H1 (cell line): ENCODE measurements at regions not wholly inside any gene's neighbourhood (a gene's known extent, or its start where the extent isn't known, plus 50 kb on each side); places are given as distances from the start of the nearest gene placed in this dataset.

Experiments
- CTCF ChIA-PET: fragments of 300-600 bp; sonication (Branson Sonifier 250); formaldehyde crosslinking; loops from one replicate; lab custom pipeline; 2021; ENCODE audit not compliant: partially characterized antibody; lab: Charles Lee
- POLR2A ChIA-PET: fragments of 300-600 bp; sonication (Branson Sonifier 250); formaldehyde crosslinking; loops from one replicate; lab custom pipeline; 2021; ENCODE audit warnings: inconsistent platforms; ENCODE audit not compliant: partially characterized antibody; lab: Charles Lee
- DNase-seq, 2 experiments: peaks; one replicate each; pipeline versions ENCODE4 v3.0.0 to v3.0.0-alpha.2; 2010 to 2022; ENCODE audit warnings: low spot score in 2 of 2, low read depth in 1 of 2, mixed read lengths in 1 of 2
- FAIRE-seq: peaks from 2 replicates; lab custom pipeline; 2011; peaks lifted over from hg19 to GRCh38; lab: Jason Lieb, UNC
- H2AFZ ChIP-seq: 2 replicates; pipeline ENCODE4 v1.8.1; 2012; ENCODE audit warnings: low read length, inconsistent platforms
- H2AK5ac ChIP-seq: 2 replicates; pipeline ENCODE4 v1.6.1; 2013; ENCODE audit warnings: low read depth, low read length
- H2BK120ac ChIP-seq: replicated peaks from 2 replicates; pipeline ENCODE3; 2013; ENCODE audit warnings: low read depth, low read length, inconsistent platforms
- H2BK12ac ChIP-seq: 2 replicates; pipeline ENCODE4 v1.6.1; 2013; ENCODE audit warnings: low read depth, low read length
- H2BK15ac ChIP-seq: 2 replicates; pipeline ENCODE4 v1.6.1; 2013; ENCODE audit warnings: low read length
- H2BK20ac ChIP-seq: 2 replicates; pipeline ENCODE4 v1.6.1; 2013; ENCODE audit warnings: low read length
- H2BK5ac ChIP-seq: 2 replicates; pipeline ENCODE4 v1.6.1; 2013; ENCODE audit warnings: low read depth, low read length
- H3K14ac ChIP-seq: 2 replicates; pipeline ENCODE4 v1.6.1; 2013; ENCODE audit warnings: inconsistent platforms; ENCODE audit not compliant: insufficient read length
- H3K18ac ChIP-seq: 2 replicates; pipeline ENCODE4 v1.6.1; 2013; ENCODE audit warnings: low read length; ENCODE audit errors: extremely low read depth
- H3K23ac ChIP-seq: 2 replicates; pipeline ENCODE4 v1.6.1; 2013; ENCODE audit warnings: inconsistent platforms; ENCODE audit not compliant: insufficient read length
- H3K23me2 ChIP-seq: 2 replicates; pipeline ENCODE4 v1.6.1; 2013; ENCODE audit warnings: low read depth, low read length
- H3K27ac ChIP-seq: 2 replicates; pipeline ENCODE4 v1.6.1; 2011; ENCODE audit warnings: low read depth, low read length, inconsistent platforms
- H3K27me3 ChIP-seq, 4 experiments: replicated peaks in 1 of 4; 1 replicate in 1 of 4; 2 replicates in 3 of 4; pipeline versions ENCODE4 v1.6.1 to v1.8.1; 2011 to 2013; ENCODE audit warnings: low read length in 3 of 4, mild to moderate bottlenecking in 3 of 4, inconsistent platforms in 2 of 4, mixed read lengths in 2 of 4, moderate library complexity in 1 of 4; ENCODE audit not compliant: control insufficient read depth in 3 of 4, insufficient read depth in 3 of 4; ENCODE audit errors: extremely low read depth in 1 of 4
- H3K36me3 ChIP-seq, 4 experiments: 2 replicates each; pipeline versions ENCODE4 v1.6.1 to v1.8.1; 2011 to 2013; ENCODE audit warnings: mild to moderate bottlenecking in 4 of 4, low read length in 3 of 4, moderate library complexity in 2 of 4, control low read depth in 1 of 4, inconsistent platforms in 1 of 4; ENCODE audit not compliant: insufficient read depth in 4 of 4, control insufficient read depth in 2 of 4
- H3K4ac ChIP-seq: replicated peaks from 2 replicates; pipeline ENCODE3; 2013; ENCODE audit warnings: low read length, low read depth, mixed read lengths, inconsistent platforms; ENCODE audit not compliant: insufficient read length
- H3K4me1 ChIP-seq, 4 experiments: replicated peaks in 1 of 4; 1 replicate in 1 of 4; 2 replicates in 3 of 4; pipeline versions ENCODE4 v1.6.1 to v1.8.1; 2011 to 2013; ENCODE audit warnings: low read length in 3 of 4, inconsistent platforms in 2 of 4, mixed read lengths in 1 of 4; ENCODE audit not compliant: insufficient read depth in 4 of 4, control insufficient read depth in 3 of 4
- H3K4me2 ChIP-seq, 2 experiments: 2 replicates each; pipeline versions ENCODE4 v1.6.1 to v1.8.1; 2011 to 2013; ENCODE audit warnings: low read depth in 2 of 2, low read length in 2 of 2, control low read depth in 1 of 2, inconsistent platforms in 1 of 2, mild to moderate bottlenecking in 1 of 2; ENCODE audit not compliant: insufficient read depth in 1 of 2
- H3K4me3 ChIP-seq, 4 experiments: fragments of 200-600, 300-600 bp in 1 of 4; sonication (generic), shearing (Covaris generic), sonication (Bioruptor Twin) in 1 of 4; 2 replicates each; pipeline versions ENCODE4 v1.5.1 to v1.8.1; 2011 to 2016; ENCODE audit warnings: low read length in 4 of 4, low read depth in 3 of 4, control low read depth in 2 of 4, inconsistent platforms in 2 of 4, mild to moderate bottlenecking in 2 of 4, mixed read lengths in 1 of 4, moderate library complexity in 1 of 4; ENCODE audit not compliant: insufficient read depth in 2 of 4; ENCODE audit errors: extremely low read depth in 1 of 4
- H3K56ac ChIP-seq: replicated peaks from 2 replicates; pipeline ENCODE3; 2013; ENCODE audit warnings: low read depth, mild to moderate bottlenecking, mixed read lengths, low read length, inconsistent platforms; ENCODE audit not compliant: insufficient read length
- H3K79me1 ChIP-seq: 2 replicates; pipeline ENCODE4 v1.6.1; 2013; ENCODE audit warnings: low read depth, low read length, control low read depth
- H3K79me2 ChIP-seq, 2 experiments: 2 replicates each; pipeline versions ENCODE4 v1.6.1 to v1.8.1; 2012 to 2013; ENCODE audit warnings: low read length in 2 of 2, mild to moderate bottlenecking in 2 of 2, inconsistent platforms in 1 of 2; ENCODE audit not compliant: insufficient read depth in 2 of 2, control insufficient read depth in 1 of 2
- H3K9ac ChIP-seq, 4 experiments: replicated peaks in 1 of 4; 1 replicate in 1 of 4; 2 replicates in 3 of 4; pipeline versions ENCODE4 v1.6.1 to v1.8.1; 2011 to 2013; ENCODE audit warnings: low read depth in 3 of 4, low read length in 3 of 4, control low read depth in 2 of 4, mild to moderate bottlenecking in 2 of 4, moderate library complexity in 2 of 4, inconsistent platforms in 1 of 4; ENCODE audit errors: extremely low read depth in 1 of 4
- H3K9me3 ChIP-seq, 2 experiments: 2 replicates each; pipeline versions ENCODE4 v1.6.1 to v1.8.1; 2012 to 2013; ENCODE audit warnings: mild to moderate bottlenecking in 2 of 2, moderate library complexity in 2 of 2, control low read depth in 1 of 2, inconsistent platforms in 1 of 2, low read depth in 1 of 2, low read length in 1 of 2, mixed read lengths in 1 of 2; ENCODE audit not compliant: insufficient read depth in 2 of 2
- H4K20me1 ChIP-seq, 2 experiments: replicated peaks in 1 of 2; 2 replicates each; pipeline versions ENCODE3 to v1.8.1; 2011 to 2013; ENCODE audit warnings: inconsistent platforms in 2 of 2, low read length in 2 of 2, mild to moderate bottlenecking in 1 of 2; ENCODE audit not compliant: insufficient read depth in 2 of 2, control insufficient read depth in 1 of 2
- H4K5ac ChIP-seq: 2 replicates; pipeline ENCODE4 v1.6.1; 2013; ENCODE audit warnings: low read length, low read depth, mixed read lengths, inconsistent platforms; ENCODE audit not compliant: insufficient read length
- H4K8ac ChIP-seq: 2 replicates; pipeline ENCODE4 v1.8.0; 2013; ENCODE audit warnings: mild to moderate bottlenecking, moderate library complexity, low read length, inconsistent platforms; ENCODE audit not compliant: insufficient read depth; ENCODE audit errors: extremely low read depth
- H4K91ac ChIP-seq: replicated peaks from 2 replicates; pipeline ENCODE3; 2013; ENCODE audit warnings: low read length, mixed read lengths, inconsistent platforms; ENCODE audit not compliant: insufficient read length
- ASH2L ChIP-seq: fragments of 200-600, 300-600 bp; sonication (generic); IDR thresholded peaks from one replicate; pipeline ENCODE4 v1.7.1; 2017; ENCODE audit warnings: low read length
- BACH1 ChIP-seq: IDR thresholded peaks from 2 replicates; pipeline ENCODE4 v1.6.1; 2012; ENCODE audit warnings: low read length, improper control_type of control experiment
- CHD1 ChIP-seq: IDR thresholded peaks from 2 replicates; pipeline ENCODE4 v1.6.1; 2012; ENCODE audit warnings: low read depth, low read length, improper control_type of control experiment
- CREB1 ChIP-seq: IDR thresholded peaks from 2 replicates; pipeline ENCODE4 v1.6.1; 2012; ENCODE audit warnings: inconsistent platforms
- EP300 ChIP-seq, 2 experiments: IDR thresholded peaks; 1 replicate in 1 of 2; 2 replicates in 1 of 2; pipeline ENCODE4 v1.6.1; 2011 to 2012; ENCODE audit warnings: low read depth in 2 of 2, low read length in 2 of 2, mild to moderate bottlenecking in 2 of 2, borderline replicate concordance in 1 of 2, inconsistent platforms in 1 of 2, moderate library complexity in 1 of 2
- EZH2 ChIP-seq: fragments of 200-600 bp; sonication (generic); IDR thresholded peaks from 2 replicates; pipeline ENCODE4 v1.7.1; 2012; ENCODE audit warnings: low read depth, mild to moderate bottlenecking, moderate library complexity, low read length, inconsistent platforms; ENCODE audit not compliant: severe bottlenecking
- HDAC6 ChIP-seq: IDR thresholded peaks from one replicate; pipeline ENCODE4 v1.7.1; 2012; ENCODE audit warnings: low read depth, mild to moderate bottlenecking, inconsistent platforms, low read length, moderate library complexity
- JUND ChIP-seq: IDR thresholded peaks from 2 replicates; pipeline ENCODE4 v1.6.1; 2011; ENCODE audit warnings: mild to moderate bottlenecking, improper control_type of control experiment, low read length
- POLR2A ChIP-seq, 2 experiments: IDR thresholded peaks; 1 replicate in 1 of 2; 2 replicates in 1 of 2; pipeline ENCODE4 v1.6.1; 2011; ENCODE audit warnings: low read depth in 2 of 2, low read length in 2 of 2, mild to moderate bottlenecking in 2 of 2; ENCODE audit errors: control extremely low read depth in 1 of 2
- RAD21 ChIP-seq, 2 experiments: IDR thresholded peaks in 1 of 2; conservative IDR thresholded peaks in 1 of 2; 2 replicates each; pipeline ENCODE4 v1.6.1; 2011; ENCODE audit warnings: low read depth in 2 of 2, low read length in 2 of 2, improper control_type of control experiment in 1 of 2, inconsistent platforms in 1 of 2, mild to moderate bottlenecking in 1 of 2, moderate library complexity in 1 of 2
- RBBP5 ChIP-seq: IDR thresholded peaks from 2 replicates; pipeline ENCODE4 v1.7.1; 2012; ENCODE audit warnings: low read depth, mild to moderate bottlenecking, inconsistent platforms, low read length, moderate library complexity, borderline replicate concordance
- SP4 ChIP-seq: IDR thresholded peaks from 2 replicates; pipeline ENCODE4 v1.6.1; 2012; ENCODE audit warnings: low read length, inconsistent platforms
- TAF7 ChIP-seq: optimal IDR thresholded peaks from 2 replicates; pipeline ENCODE3; 2011; ENCODE audit warnings: low read depth, mild to moderate bottlenecking, inconsistent platforms, low read length, moderate library complexity, borderline replicate concordance
- ZNF274 ChIP-seq: IDR thresholded peaks from 2 replicates; pipeline ENCODE4 v1.7.0; 2012; ENCODE audit warnings: low read length, borderline replicate concordance; ENCODE audit errors: extremely low read depth
- whole genome bisulfite sequencing, 2 experiments: shearing (Covaris generic) in 1 of 2; methylation state at CpG; one replicate each; pipeline versions ENCODE4 v1.1.6 to v1.1.7; 2013 to 2015; ENCODE audit warnings: low lambda C conversion rate in 2 of 2, mixed read lengths in 2 of 2, inconsistent platforms in 1 of 2, low coverage in 1 of 2, missing lambda C conversion rate in 1 of 2; ENCODE audit not compliant: insufficient replicate concordance in 2 of 2, insufficient coverage in 1 of 2, insufficient read length in 1 of 2; ENCODE audit errors: extremely low coverage in 1 of 2, missing lambda C conversion rate in 1 of 2; 5-methylcytosine and 5-hydroxymethylcytosine counted together

DNA sequence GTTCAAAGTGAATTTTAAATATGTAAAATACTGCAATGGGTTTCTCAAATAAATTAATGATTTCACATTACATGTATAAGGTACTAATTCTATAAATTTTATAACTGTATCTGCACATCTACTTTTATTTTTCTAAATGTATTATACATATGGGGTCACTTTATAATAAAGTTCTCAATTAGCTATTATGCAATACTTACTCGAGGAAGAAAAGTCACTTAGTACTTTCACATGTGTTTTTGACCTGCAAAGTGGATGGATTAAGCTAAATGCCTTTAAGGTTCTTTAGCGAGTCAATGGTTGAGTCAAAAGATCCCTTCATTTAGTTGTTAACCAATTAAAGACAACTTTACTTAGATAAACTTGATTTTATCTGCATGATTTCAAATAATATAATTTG is 437.8 kb downstream of the ANKRD7 start:
- FAIRE-seq (no peak), DNase-seq (no peak)
- no peaks in the 10 kb centered on the region for H4K20me1 ChIP-seq
- ChIA-PET CTCF (no interaction called here), POLR2A (no interaction called here)
- no peak overlapping the region for H2AFZ ChIP-seq
- no peaks in the 10 kb centered on the region for H3K79me2 ChIP-seq
- H4K5ac ChIP-seq = no peak overlapping the region
- H3K79me1 ChIP-seq = no peaks in the 10 kb centered on the region
- no peak overlapping the region for H3K9ac ChIP-seq
- H3K9me3 ChIP-seq = no peaks in the 10 kb centered on the region
- no peak overlapping the region for H3K4ac ChIP-seq
- H3K23me2 ChIP-seq = no peaks in the 10 kb centered on the region
- no peak overlapping the region for H2AK5ac ChIP-seq
- H3K4me3 ChIP-seq = no peak overlapping the region
- no peak overlapping the region for H2BK20ac ChIP-seq
- no peaks in the 10 kb centered on the region for H3K4me1 ChIP-seq
- no peaks in the 10 kb centered on the region for H3K36me3 ChIP-seq
- H4K8ac ChIP-seq = no peak overlapping the region
- no peak overlapping the region for H2BK12ac ChIP-seq
- no peak overlapping the region for H3K56ac ChIP-seq
- no peak overlapping the region for H3K14ac ChIP-seq
- no peak overlapping the region for H2BK120ac ChIP-seq
- no peak overlapping the region for H2BK5ac ChIP-seq
- no peak overlapping the region for H3K4me2 ChIP-seq
- no peaks in the 10 kb centered on the region for H3K27me3 ChIP-seq
- TF ChIP-seq HDAC6 = no peak
- TF ChIP-seq ASH2L = no peak
- TF ChIP-seq JUND = no peak
- TF ChIP-seq EZH2 = no peak
- TF ChIP-seq CREB1 = no peak
- no peak for TF ChIP-seq ZNF274
- no peak for TF ChIP-seq CHD1
- TF ChIP-seq SP4 = no peak
- TF ChIP-seq POLR2A (IDR thresholded peaks at IDR 0.05; ENCODE audit: control extremely low read depth in 1 of 2, low read depth in 2 of 2, low read length in 2 of 2) = no peak
- no peak for TF ChIP-seq RBBP5
- no peak for TF ChIP-seq RAD21 (IDR thresholded peaks at IDR 0.05 in 1 of 2, conservative IDR thresholded peaks at IDR 0.05 in 1 of 2; ENCODE audit: low read depth in 2 of 2, low read length in 2 of 2)
- no peak for TF ChIP-seq EP300 (IDR thresholded peaks at IDR 0.05; ENCODE audit: borderline replicate concordance in 1 of 2, low read depth in 2 of 2, low read length in 2 of 2)
- TF ChIP-seq TAF7 = no peak
- no peak for TF ChIP-seq BACH1
- WGBS, 2 experiments = 95% methylated on average over 2 of the region's 2 CpGs; no CpG with 5 or more reads in 1 of the 2 experiments
- no peak overlapping the region for H3K23ac ChIP-seq
- H4K91ac ChIP-seq = no peak overlapping the region
- no peak overlapping the region for H3K27ac ChIP-seq
- no peak overlapping the region for H3K18ac ChIP-seq
- H2BK15ac ChIP-seq = no peak overlapping the region
